Prostate gland (tissue), 2 donors: ENCODE measurements at regions not wholly inside any gene's neighbourhood (a gene's known extent, or its start where the extent isn't known, plus 50 kb on each side); places are given as distances from the start of the nearest gene placed in this dataset.

ENCODE experiments used
- CTCF ChIP-seq, 4 experiments: fragments of 200-600 bp in 2 of 4; fragments of 450-650 bp in 2 of 4; sonication (generic) in 2 of 4; IDR thresholded peaks; 1 replicate in 3 of 4; 2 replicates in 1 of 4; pipeline ENCODE4 v1.5.1; 2016 to 2019; ENCODE audit warnings: antibody characterized with exemption in 4 of 4, mild to moderate bottlenecking in 2 of 4, moderate library complexity in 2 of 4
- POLR2A ChIP-seq: fragments of 450-650 bp; IDR thresholded peaks from one replicate; pipeline ENCODE4 v1.6.1; 2016; ENCODE audit warnings: antibody characterized with exemption, mild to moderate bottlenecking

DNA sequence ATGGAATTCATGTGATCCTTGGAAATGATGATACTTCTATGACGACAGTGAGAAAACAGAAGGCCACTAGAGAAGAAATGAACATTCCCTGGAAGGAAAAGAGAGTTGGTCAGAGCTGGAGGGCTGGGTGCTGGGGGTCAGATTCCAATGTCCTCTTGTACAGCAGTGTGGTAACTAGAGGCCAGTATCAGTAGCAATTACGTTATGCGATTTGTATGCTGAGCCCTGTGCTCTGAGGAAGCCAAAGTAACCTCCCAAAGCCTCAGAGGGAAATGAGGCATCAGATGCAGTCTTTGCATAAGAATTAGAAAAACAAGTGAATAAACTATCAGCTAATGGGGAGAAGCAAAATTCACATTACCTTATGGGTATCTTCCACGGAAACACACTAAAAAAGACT is 65.5 kb upstream of the SLC4A11 start:
- TF ChIP-seq CTCF (IDR thresholded peaks at IDR 0.05) = no peak
- TF ChIP-seq POLR2A = no peak
